Chondrocyte (in vitro differentiated cells): ENCODE measurements at regions not wholly inside any gene's neighbourhood (a gene's known extent, or its start where the extent isn't known, plus 50 kb on each side); places are given as distances from the start of the nearest gene placed in this dataset.

Experiments
- DNase-seq: peaks from one replicate; pipeline ENCODE4 v3.0.0; 2021; ENCODE audit warnings: mixed read lengths, low spot score
- H3K27ac Mint-ChIP-seq: one replicate; pipeline ENCODE4 v1.8.0; 2021; ENCODE audit warnings: mild to moderate bottlenecking, moderate library complexity, mixed read lengths; ENCODE audit not compliant: unreplicated experiment
- H3K27me3 Mint-ChIP-seq: 2 replicates; pipeline ENCODE4 v1.8.0; 2021; ENCODE audit warnings: low read depth, mixed read lengths
- H3K36me3 Mint-ChIP-seq: 2 replicates; pipeline ENCODE4 v1.8.0; 2021; ENCODE audit warnings: low read depth, mixed read lengths
- H3K4me1 Mint-ChIP-seq: 2 replicates; pipeline ENCODE4 v1.8.0; 2021; ENCODE audit warnings: low read depth, mild to moderate bottlenecking, mixed read lengths
- H3K4me3 Mint-ChIP-seq: one replicate; pipeline ENCODE4 v1.8.0; 2021; ENCODE audit warnings: mild to moderate bottlenecking, moderate library complexity, mixed read lengths; ENCODE audit not compliant: unreplicated experiment
- H3K9me3 Mint-ChIP-seq: 2 replicates; pipeline ENCODE4 v1.8.0; 2021; ENCODE audit warnings: low read depth, mixed read lengths
- CTCF ChIP-seq: fragments of 200-600 bp; sonication (generic); IDR thresholded peaks from 2 replicates; pipeline ENCODE4 v1.5.0; 2021; ENCODE audit warnings: antibody characterized with exemption, mild to moderate bottlenecking, moderate library complexity

GRCh38 chr3:163462446-163462845, 1615.8 kb downstream of the SI start:
- no peak overlapping the region for H3K4me3 Mint-ChIP-seq
- H3K36me3 Mint-ChIP-seq, result no peaks in the 10 kb centered on the region
- no peak for DNase-seq
- no peak overlapping the region for H3K27ac Mint-ChIP-seq
- H3K4me1 Mint-ChIP-seq, result peaks cover 8% of the 10 kb centered on the region
- no peak for TF ChIP-seq CTCF
- no peaks in the 10 kb centered on the region for H3K27me3 Mint-ChIP-seq
- H3K9me3 Mint-ChIP-seq, result no peaks in the 10 kb centered on the region

- DNase-seq, result no peak
- Mint-ChIP-seq H3K27me3 (no peaks in the 10 kb centered on the region), H3K27ac (no peak overlapping the region), H3K9me3 (peaks cover 30% of the 10 kb centered on the region), H3K4me3 (no peak overlapping the region), H3K36me3 (no peaks in the 10 kb centered on the region), H3K4me1 (peaks cover 10% of the 10 kb centered on the region)
- no peak for TF ChIP-seq CTCF
These were observed 1627.6 kb downstream of the SI start for GRCh38 chr3:163450698-163451097.

GRCh38 chr3:163438760-163439159, 1639.5 kb downstream of the SI start:
- no peaks in the 10 kb centered on the region for H3K4me1 Mint-ChIP-seq
- H3K27me3 Mint-ChIP-seq, result no peaks in the 10 kb centered on the region
- no peak for DNase-seq
- no peaks in the 10 kb centered on the region for H3K36me3 Mint-ChIP-seq
- H3K9me3 Mint-ChIP-seq, result peaks cover 13% of the 10 kb centered on the region
- H3K27ac Mint-ChIP-seq, result no peak overlapping the region
- no peak overlapping the region for H3K4me3 Mint-ChIP-seq
- no peak for TF ChIP-seq CTCF

GRCh38 chr3:163422671-163423070, 1655.6 kb downstream of the SI start:
- DNase-seq, result no peak
- Mint-ChIP-seq H3K4me3 (no peak overlapping the region), H3K4me1 (no peaks in the 10 kb centered on the region), H3K36me3 (no peaks in the 10 kb centered on the region), H3K27me3 (no peaks in the 10 kb centered on the region), H3K9me3 (peaks cover 4% of the 10 kb centered on the region), H3K27ac (no peak overlapping the region)
- TF ChIP-seq CTCF, result no peak

- no peak overlapping the region for H3K27ac Mint-ChIP-seq
- no peaks in the 10 kb centered on the region for H3K9me3 Mint-ChIP-seq
- no peaks in the 10 kb centered on the region for H3K4me1 Mint-ChIP-seq
- H3K4me3 Mint-ChIP-seq, result no peak overlapping the region
- H3K27me3 Mint-ChIP-seq, result peaks cover 4% of the 10 kb centered on the region
- no peaks in the 10 kb centered on the region for H3K36me3 Mint-ChIP-seq
- no peak for DNase-seq
- no peak for TF ChIP-seq CTCF
These were observed 1686.7 kb downstream of the SI start for GRCh38 chr3:163391407-163392181.
